Neural cell (in vitro differentiated cells): ENCODE measurements at regions not wholly inside any gene's neighbourhood (a gene's known extent, or its start where the extent isn't known, plus 50 kb on each side); places are given as distances from the start of the nearest gene placed in this dataset.

Experiments
- H2AFZ ChIP-seq: fragments of 200-600, 300-800 bp; sonication (generic), shearing (Covaris generic); 2 replicates; pipeline ENCODE4 v1.6.0; 2014; ENCODE audit warnings: low read depth, mild to moderate bottlenecking, antibody characterized with exemption, low read length, moderate library complexity
- H3F3A ChIP-seq: fragments of 200-600 bp; shearing (Covaris generic); 2 replicates; pipeline ENCODE4 v1.6.1; 2016; ENCODE audit warnings: mild to moderate bottlenecking, moderate library complexity, mixed read lengths, antibody characterized with exemption, low read length; ENCODE audit not compliant: insufficient read depth, poor library complexity, severe bottlenecking
- H3K27ac ChIP-seq: fragments of 200-600, 300-800 bp; sonication (generic), shearing (Covaris generic); 2 replicates; pipeline ENCODE4 v1.5.1; 2014; ENCODE audit warnings: mild to moderate bottlenecking, low read length, moderate library complexity
- H3K27me3 ChIP-seq: fragments of 300-800, 200-600 bp; sonication (generic), shearing (Covaris generic); 2 replicates; pipeline ENCODE4 v1.6.0; 2014; ENCODE audit warnings: mild to moderate bottlenecking, low read depth, low read length, moderate library complexity; ENCODE audit not compliant: insufficient read depth
- H3K36me3 ChIP-seq: fragments of 300-800, 200-600 bp; sonication (generic), shearing (Covaris generic); 2 replicates; pipeline ENCODE4 v1.5.1; 2014; ENCODE audit warnings: mild to moderate bottlenecking, antibody characterized with exemption, low read length, moderate library complexity; ENCODE audit not compliant: insufficient read depth
- H3K4me2 ChIP-seq: fragments of 300-800, 200-600 bp; sonication (generic), shearing (Covaris generic); 2 replicates; pipeline ENCODE4 v1.6.0; 2014; ENCODE audit warnings: mild to moderate bottlenecking, low read length
- H3K4me3 ChIP-seq: fragments of 300-800, 200-600 bp; sonication (generic), shearing (Covaris generic); 2 replicates; pipeline ENCODE4 v1.5.1; 2014; ENCODE audit warnings: mild to moderate bottlenecking, low read length, moderate library complexity
- H3K79me2 ChIP-seq: fragments of 200-600 bp; shearing (Covaris generic); replicated peaks from 2 replicates; pipeline ENCODE4 v1.6.0; 2014; ENCODE audit warnings: mild to moderate bottlenecking, low read length, moderate library complexity; ENCODE audit not compliant: insufficient read depth
- H3K9ac ChIP-seq: fragments of 300-800, 200-600 bp; sonication (generic), shearing (Covaris generic); 2 replicates; pipeline ENCODE4 v1.6.1; 2016; ENCODE audit warnings: mild to moderate bottlenecking, low read length, mixed read lengths
- H3K9me2 ChIP-seq: fragments of 200-600 bp; shearing (Covaris generic); 2 replicates; pipeline ENCODE4 v1.6.1; 2016; ENCODE audit warnings: mild to moderate bottlenecking, low read length, mixed read lengths; ENCODE audit not compliant: insufficient read depth
- H3K9me3 ChIP-seq: fragments of 200-600, 300-800 bp; sonication (generic), shearing (Covaris generic); 2 replicates; pipeline ENCODE4 v1.6.1; 2016; ENCODE audit warnings: mild to moderate bottlenecking, mixed run types, low read length, moderate library complexity, mixed read lengths
- H4K20me1 ChIP-seq: fragments of 200-600 bp; shearing (Covaris generic); 2 replicates; pipeline ENCODE4 v1.6.1; 2016; ENCODE audit warnings: mild to moderate bottlenecking, mixed run types; ENCODE audit not compliant: insufficient read depth
- CTCF ChIP-seq: fragments of 450-650 bp; IDR thresholded peaks from 2 replicates; pipeline ENCODE4 v1.5.1; 2014; ENCODE audit warnings: antibody characterized with exemption, mild to moderate bottlenecking, moderate library complexity; ENCODE audit not compliant: poor library complexity, severe bottlenecking
- EP300 ChIP-seq: fragments of 450-650 bp; conservative IDR thresholded peaks from 2 replicates; pipeline ENCODE4 v1.6.1; 2014; ENCODE audit warnings: antibody characterized with exemption, mild to moderate bottlenecking, moderate library complexity; ENCODE audit not compliant: poor library complexity, severe bottlenecking
- EZH2 ChIP-seq: fragments of 200-600, 300-800 bp; shearing (Covaris generic), sonication (generic); IDR thresholded peaks from 2 replicates; pipeline ENCODE4 v1.6.1; 2014; ENCODE audit warnings: antibody characterized with exemption, low read length, borderline replicate concordance, mild to moderate bottlenecking; ENCODE audit not compliant: insufficient read depth, poor library complexity, severe bottlenecking
- MXI1 ChIP-seq: fragments of 450-650 bp; conservative IDR thresholded peaks from 2 replicates; pipeline ENCODE4 v1.6.1; 2014; ENCODE audit warnings: antibody characterized with exemption, mild to moderate bottlenecking; ENCODE audit not compliant: poor library complexity, severe bottlenecking
- POLR2AphosphoS5 ChIP-seq: IDR thresholded peaks from 2 replicates; pipeline ENCODE4 v1.6.1; 2012
- RAD21 ChIP-seq: fragments of 450-650 bp; conservative IDR thresholded peaks from 2 replicates; pipeline ENCODE4 v1.6.1; 2014; ENCODE audit warnings: antibody characterized with exemption, mild to moderate bottlenecking, moderate library complexity
- REST ChIP-seq: IDR thresholded peaks from 2 replicates; pipeline ENCODE4 v1.6.1; 2012; ENCODE audit warnings: borderline replicate concordance
- SMC3 ChIP-seq: fragments of 450-650 bp; conservative IDR thresholded peaks from 2 replicates; pipeline ENCODE4 v1.6.1; 2014; ENCODE audit warnings: antibody characterized with exemption, mild to moderate bottlenecking, moderate library complexity; ENCODE audit not compliant: poor library complexity
- TAF1 ChIP-seq: IDR thresholded peaks from 2 replicates; pipeline ENCODE4 v1.6.1; 2012; ENCODE audit warnings: low read depth

GRCh38 chr19:27676877-27677276, 1536.1 kb downstream of the UQCRFS1 start:
- no peak overlapping the region for H2AFZ ChIP-seq
- no peak overlapping the region for H3K4me2 ChIP-seq
- H3K9me3 ChIP-seq: no peaks in the 10 kb centered on the region
- H3K4me3 ChIP-seq: no peak overlapping the region
- no peak overlapping the region for H3K9ac ChIP-seq
- TF ChIP-seq CTCF (no peak), REST (no peak), SMC3 (no peak), EP300 (no peak), RAD21 (no peak), TAF1 (no peak), MXI1 (no peak), POLR2AphosphoS5 (no peak), EZH2 (no peak)
- H4K20me1 ChIP-seq: no peaks in the 10 kb centered on the region
- H3K79me2 ChIP-seq: no peaks in the 10 kb centered on the region
- no peaks in the 10 kb centered on the region for H3K9me2 ChIP-seq
- no peaks in the 10 kb centered on the region for H3F3A ChIP-seq
- no peaks in the 10 kb centered on the region for H3K36me3 ChIP-seq
- H3K27ac ChIP-seq: no peak overlapping the region
- no peaks in the 10 kb centered on the region for H3K27me3 ChIP-seq

GRCh38 chr19:27676334-27676733, 1536.6 kb downstream of the UQCRFS1 start:
- Histone ChIP-seq H3K79me2 (no peaks in the 10 kb centered on the region), H3K9me3 (no peaks in the 10 kb centered on the region), H3K4me3 (no peak overlapping the region), H3F3A (no peaks in the 10 kb centered on the region), H4K20me1 (no peaks in the 10 kb centered on the region), H3K9ac (no peak overlapping the region), H3K36me3 (no peaks in the 10 kb centered on the region), H3K27me3 (no peaks in the 10 kb centered on the region), H3K4me2 (no peak overlapping the region), H3K27ac (no peak overlapping the region), H2AFZ (no peak overlapping the region), H3K9me2 (no peaks in the 10 kb centered on the region)
- no peak for TF ChIP-seq REST
- no peak for TF ChIP-seq SMC3
- TF ChIP-seq CTCF: no peak
- TF ChIP-seq POLR2AphosphoS5: no peak
- no peak for TF ChIP-seq MXI1
